ENCODE measurements at regions not wholly inside any gene's neighbourhood (a gene's known extent, or its start where the extent isn't known, plus 50 kb on each side); places are given as distances from the start of the nearest gene placed in this dataset.

- TF ChIP-seq CTCF (IDR thresholded peaks at IDR 0.05): no peak
- TF ChIP-seq EZH2 (IDR thresholded peaks at IDR 0.05; ENCODE audit: borderline replicate concordance, insufficient read depth, low read depth, low read length, poor library complexity, severe bottlenecking): no peak
These were observed 72.6 kb upstream of the PTPRT start for GRCh38 chr20:43262341-43262740.

Measured in B cell (primary cell).